PC-3 (cell line): ENCODE measurements at regions not wholly inside any gene's neighbourhood (a gene's known extent, or its start where the extent isn't known, plus 50 kb on each side); places are given as distances from the start of the nearest gene placed in this dataset.

ENCODE experiments used
- ATAC-seq: fragments of 200-7000 bp; cut with Tn5 transposase; 2 replicates; pipeline ENCODE4 v1.9.1; 2020; ENCODE audit warnings: mild to moderate bottlenecking, moderate library complexity
- BruUV-seq: library from RNA; stranded (reverse); fragments of 400-500 nt; replicated peaks from 2 replicates; lab custom pipeline; 2021; lab: Mats Ljungman, UMichigan
- CTCF ChIA-PET: fragments of 300-600 bp; sonication (Branson Sonifier 250); formaldehyde crosslinking; loops from one replicate; lab custom pipeline; 2022; ENCODE audit warnings: antibody characterized with exemption; lab: Charles Lee
- POLR2A ChIA-PET: fragments of 300-600 bp; sonication (Branson Sonifier 250); formaldehyde crosslinking; loops from one replicate; lab custom pipeline; 2022; ENCODE audit warnings: antibody characterized with exemption; ENCODE audit not compliant: unreplicated experiment; lab: Charles Lee
- DNase-seq: peaks from one replicate; pipeline ENCODE4 v3.0.0-alpha.2; 2015
- H2AFZ ChIP-seq: fragments of 300-600 bp; sonication (generic); 2 replicates; pipeline ENCODE4 v1.6.0; 2016; ENCODE audit warnings: antibody characterized with exemption, low read length
- H3F3A ChIP-seq: fragments of 300-600 bp; sonication (generic); one replicate; pipeline ENCODE4 v1.6.0; 2017; ENCODE audit warnings: antibody characterized with exemption, low read length, control low read depth, mild to moderate bottlenecking; ENCODE audit not compliant: unreplicated experiment
- H3K27ac ChIP-seq: fragments of 300-600 bp; sonication (generic); 2 replicates; pipeline ENCODE4 v1.5.1; 2016; ENCODE audit warnings: mild to moderate bottlenecking, low read length
- H3K27me3 ChIP-seq: fragments of 300-600 bp; sonication (generic); 2 replicates; pipeline ENCODE4 v1.6.1; 2016; ENCODE audit warnings: low read length, mixed read lengths
- H3K36me3 ChIP-seq: fragments of 300-600 bp; sonication (generic); 2 replicates; pipeline ENCODE4 v1.6.1; 2016; ENCODE audit warnings: low read depth, mixed run types, low read length, mixed read lengths
- H3K4me1 ChIP-seq: fragments of 300-600 bp; sonication (generic); 2 replicates; pipeline ENCODE4 v1.5.1; 2016; ENCODE audit warnings: low read length; ENCODE audit not compliant: insufficient read depth
- H3K4me2 ChIP-seq: fragments of 300-600 bp; sonication (generic); 2 replicates; pipeline ENCODE4 v1.6.0; 2016; ENCODE audit warnings: low read length
- H3K4me3 ChIP-seq: fragments of 300-600 bp; sonication (generic); 2 replicates; pipeline ENCODE4 v1.5.1; 2016; ENCODE audit warnings: mild to moderate bottlenecking, low read length, mixed read lengths
- H3K79me2 ChIP-seq: fragments of 300-600 bp; sonication (generic); 2 replicates; pipeline ENCODE4 v1.6.1; 2017; ENCODE audit warnings: low read length, mixed read lengths
- H3K9ac ChIP-seq: fragments of 300-600 bp; sonication (generic); 2 replicates; pipeline ENCODE4 v1.6.0; 2016; ENCODE audit warnings: mild to moderate bottlenecking, low read length
- H3K9me2 ChIP-seq: fragments of 300-600 bp; sonication (generic); replicated peaks from 2 replicates; pipeline ENCODE4 v1.6.1; 2016; ENCODE audit warnings: mixed run types, low read length, mixed read lengths
- H3K9me3 ChIP-seq: fragments of 300-600 bp; sonication (generic); 2 replicates; pipeline ENCODE4 v1.6.1; 2016; ENCODE audit warnings: low read length, mixed read lengths
- H4K20me1 ChIP-seq: fragments of 300-600 bp; sonication (generic); 2 replicates; pipeline ENCODE4 v1.6.1; 2016; ENCODE audit warnings: low read length, mixed read lengths
- CTCF ChIP-seq: fragments of 300-600 bp; sonication (generic); conservative IDR thresholded peaks from 2 replicates; pipeline ENCODE4 v1.5.1; 2017; ENCODE audit warnings: antibody characterized with exemption, low read depth, mild to moderate bottlenecking, low read length
- EZH2 ChIP-seq: fragments of 300-600 bp; sonication (generic); IDR thresholded peaks from one replicate; pipeline ENCODE4 v1.6.1; 2017; ENCODE audit warnings: antibody characterized with exemption, mild to moderate bottlenecking, low read length; ENCODE audit not compliant: unreplicated experiment
- EZH2phosphoT487 ChIP-seq: fragments of 300-600 bp; sonication (generic); IDR thresholded peaks from 2 replicates; pipeline ENCODE4 v1.6.1; 2018; ENCODE audit warnings: mild to moderate bottlenecking, antibody characterized with exemption, low read length, borderline replicate concordance
- intact Hi-C: fragments of 100-400 bp; cut with micrococcal nuclease; formaldehyde crosslinking; loops from 2 replicates; pipeline ENCODE4 v1.9.0; 2023

GRCh38 chr5:108581026-108581425, 166.7 kb upstream of the FER start:
- BruUV-seq, result no TSS peak
- no peak overlapping the region for H3K4me2 ChIP-seq
- H3K36me3 ChIP-seq, result no peaks in the 10 kb centered on the region
- no peaks in the 10 kb centered on the region for H3K9me2 ChIP-seq
- H3K9me3 ChIP-seq, result no peaks in the 10 kb centered on the region
- H3F3A ChIP-seq, result no peaks in the 10 kb centered on the region
- H3K27me3 ChIP-seq, result no peaks in the 10 kb centered on the region
- intact Hi-C loops, result no loop called here
- H2AFZ ChIP-seq, result no peak overlapping the region
- no peak overlapping the region for H3K4me3 ChIP-seq
- H3K9ac ChIP-seq, result no peak overlapping the region
- ChIA-PET CTCF (no interaction called here), POLR2A (no interaction called here)
- no peaks in the 10 kb centered on the region for H4K20me1 ChIP-seq
- no peak for DNase-seq
- no peaks in the 10 kb centered on the region for H3K79me2 ChIP-seq
- H3K27ac ChIP-seq, result no peak overlapping the region
- TF ChIP-seq EZH2phosphoT487 (no peak), EZH2 (no peak), CTCF (no peak)
- no peak for ATAC-seq
- H3K4me1 ChIP-seq, result no peaks in the 10 kb centered on the region

- Histone ChIP-seq H3K4me1 (no peaks in the 10 kb centered on the region), H3K36me3 (no peaks in the 10 kb centered on the region), H3K79me2 (no peaks in the 10 kb centered on the region), H3K9me2 (no peaks in the 10 kb centered on the region), H3K27ac (no peak overlapping the region), H3K4me3 (no peak overlapping the region), H3K27me3 (no peaks in the 10 kb centered on the region), H3F3A (no peaks in the 10 kb centered on the region), H2AFZ (no peak overlapping the region), H4K20me1 (no peaks in the 10 kb centered on the region), H3K9me3 (no peaks in the 10 kb centered on the region), H3K9ac (no peak overlapping the region), H3K4me2 (no peak overlapping the region)
- CTCF ChIA-PET, result interaction anchor here (0.6 kb wide), 1 partner anchor 1228 kb away, joined by 3 read pairs; no protein-coding TSS in a partner anchor
- ATAC-seq (peak; percentile 37), DNase-seq (no peak)
- BruUV-seq, result no TSS peak
- POLR2A ChIA-PET, result interaction anchor here (0.7 kb wide), 1 partner anchor 16 kb away, joined by 5 read pairs; no protein-coding TSS in a partner anchor
- intact Hi-C loops, result no loop called here
- TF ChIP-seq EZH2 (no peak), EZH2phosphoT487 (no peak), CTCF (no peak)
Observed at GRCh38 chr5:108579236-108579635, 168.5 kb upstream of the FER start.

GRCh38 chr5:108578791-108579190, 168.9 kb upstream of the FER start:
- no peak overlapping the region for H3K9ac ChIP-seq
- intact Hi-C loops, result no loop called here
- no peaks in the 10 kb centered on the region for H3K4me1 ChIP-seq
- H3K27me3 ChIP-seq, result no peaks in the 10 kb centered on the region
- H3K4me3 ChIP-seq, result no peak overlapping the region
- peak; percentile 22 for DNase-seq
- peak; percentile 29; the same call in 1 of the 2 replicates for ATAC-seq
- H3F3A ChIP-seq, result no peaks in the 10 kb centered on the region
- H3K4me2 ChIP-seq, result no peak overlapping the region
- H3K79me2 ChIP-seq, result no peaks in the 10 kb centered on the region
- H3K9me2 ChIP-seq, result no peaks in the 10 kb centered on the region
- no TSS peak for BruUV-seq
- H3K27ac ChIP-seq, result no peak overlapping the region
- H3K9me3 ChIP-seq, result no peaks in the 10 kb centered on the region
- no peaks in the 10 kb centered on the region for H4K20me1 ChIP-seq
- H2AFZ ChIP-seq, result no peak overlapping the region
- CTCF ChIA-PET, result interaction anchor here (0.6 kb wide), 1 partner anchor 1229 kb away, joined by 3 read pairs; no protein-coding TSS in a partner anchor
- POLR2A ChIA-PET, result interaction anchor here (0.7 kb wide), 1 partner anchor 15 kb away, joined by 5 read pairs; no protein-coding TSS in a partner anchor
- no peaks in the 10 kb centered on the region for H3K36me3 ChIP-seq
- TF ChIP-seq EZH2 (no peak), EZH2phosphoT487 (no peak), CTCF (no peak)
